HG03457 (cell line): ENCODE measurements at regions not wholly inside any gene's neighbourhood (a gene's known extent, or its start where the extent isn't known, plus 50 kb on each side); places are given as distances from the start of the nearest gene placed in this dataset.

Experiments used
- ATAC-seq: cut with Tn5 transposase; IDR thresholded peaks from one replicate; pipeline ENCODE4 v1.9.1; 2021; ENCODE audit warnings: moderate number of reproducible peaks; ENCODE audit not compliant: unreplicated experiment

- no peak for ATAC-seq
Observed at GRCh38 chr13:68697551-68697950, 1410.1 kb upstream of the ATXN8OS start.

DNA sequence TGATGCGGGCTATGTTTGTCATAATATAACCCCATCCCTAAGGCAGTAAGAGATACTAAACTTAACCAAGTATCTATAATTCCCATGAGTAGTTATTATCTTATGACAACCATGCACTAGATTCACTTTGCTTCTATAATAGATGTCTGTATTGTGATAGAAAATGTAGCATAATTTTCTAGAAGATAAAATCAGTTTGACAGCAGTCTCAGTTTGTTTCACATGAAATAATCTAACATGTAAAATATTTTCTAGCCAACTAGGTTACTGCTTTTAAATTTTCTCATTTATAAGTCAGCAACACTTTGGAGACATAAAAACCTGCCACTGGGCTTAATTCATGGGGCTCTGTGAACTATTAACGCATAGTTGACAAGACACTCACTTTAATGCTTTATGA lies 1410.7 kb upstream of the ATXN8OS start:
- ATAC-seq = no peak

DNA sequence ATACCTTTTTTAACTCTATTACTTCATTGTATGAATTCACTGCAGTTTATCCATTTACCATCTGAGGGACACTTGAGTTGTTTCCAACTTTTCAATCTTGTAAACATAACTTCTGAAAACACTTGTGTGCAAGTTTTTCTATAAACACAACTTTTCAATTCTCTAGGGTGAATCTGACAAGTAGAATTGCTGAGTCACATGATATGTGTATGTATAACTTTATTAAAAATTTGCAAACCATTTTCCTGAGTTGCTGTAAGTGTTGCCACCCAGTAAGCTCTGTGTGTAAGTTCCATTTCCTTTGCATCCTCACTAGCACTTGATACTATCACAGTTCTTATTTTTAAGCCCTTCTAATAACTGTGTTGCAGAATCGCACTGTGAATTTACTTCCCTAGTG lies 1415.6 kb upstream of the ATXN8OS start:
- no peak for ATAC-seq

GRCh38 chr13:68690567-68690966 lies 1417.1 kb upstream of the ATXN8OS start:
- ATAC-seq = no peak

GRCh38 chr13:68676513-68677115 lies 1431.0 kb upstream of the ATXN8OS start:
- ATAC-seq = no peak

GRCh38 chr13:68675209-68675608 lies 1432.4 kb upstream of the ATXN8OS start:
- no peak for ATAC-seq

DNA sequence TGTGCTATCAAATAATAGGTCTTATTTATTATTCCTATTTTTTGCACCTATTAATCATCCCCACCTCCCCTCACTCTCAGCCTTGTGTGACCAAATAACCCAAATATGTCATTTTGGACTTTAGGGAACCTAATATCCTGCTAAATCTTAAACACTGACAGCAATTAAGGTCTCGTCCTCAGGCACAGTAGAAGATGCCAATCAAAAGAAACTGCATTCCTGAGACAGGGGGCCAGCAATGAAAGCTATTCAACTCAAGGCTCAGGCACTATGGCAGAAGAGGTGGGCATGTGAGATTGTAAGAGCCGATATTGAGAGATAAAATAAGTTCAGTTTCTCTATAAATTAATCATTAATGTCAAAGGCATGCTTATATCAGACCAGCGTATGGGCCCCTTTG lies 1437.7 kb upstream of the PCDH9 start:
- no peak for ATAC-seq

- no peak for ATAC-seq
Observed at GRCh38 chr13:68666774-68667397, 1436.8 kb upstream of the PCDH9 start.

GRCh38 chr13:68645814-68646213 lies 1415.7 kb upstream of the PCDH9 start:
- no peak for ATAC-seq

- ATAC-seq = no peak
Observed at GRCh38 chr13:68644611-68645010, 1414.5 kb upstream of the PCDH9 start.

DNA sequence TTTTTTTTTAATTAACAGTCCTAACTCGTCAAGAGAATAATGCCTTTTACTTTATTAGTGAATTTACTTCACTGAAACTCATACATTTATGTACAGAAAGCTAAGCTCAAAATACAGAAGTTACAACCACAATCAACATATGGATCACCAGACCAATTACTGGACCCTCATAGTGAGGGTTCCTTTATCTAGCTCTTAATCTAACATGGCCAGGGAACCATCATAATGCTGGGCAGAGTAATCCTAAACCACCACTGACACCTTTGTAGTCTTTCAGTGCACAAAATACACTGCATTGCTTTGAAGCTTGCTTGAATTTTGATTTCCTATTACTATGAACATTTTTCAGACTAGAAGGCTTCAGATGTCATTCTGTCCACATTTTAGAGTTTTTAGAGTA lies 1406.6 kb upstream of the PCDH9 start:
- no peak for ATAC-seq

DNA sequence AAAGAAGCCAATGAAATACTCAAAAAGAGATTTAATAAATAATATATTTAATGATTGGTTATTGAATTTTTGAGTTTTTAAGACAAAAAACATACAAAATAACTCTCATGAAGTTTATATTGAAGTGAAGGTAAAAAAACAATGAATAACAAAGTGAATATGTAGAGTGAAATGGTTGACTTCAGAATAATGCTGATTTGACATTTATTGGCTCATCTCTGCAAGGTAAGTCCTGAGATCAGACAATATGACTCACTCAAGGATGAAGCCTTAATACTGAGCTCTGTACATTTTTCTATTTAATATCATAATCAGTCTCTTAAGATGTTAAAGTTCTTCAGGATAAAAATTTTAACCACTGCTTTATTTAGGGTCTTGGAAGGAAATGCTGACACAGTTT lies 1398.9 kb upstream of the PCDH9 start:
- ATAC-seq = no peak

GRCh38 chr13:68627379-68627778 lies 1397.2 kb upstream of the PCDH9 start:
- ATAC-seq = no peak

DNA sequence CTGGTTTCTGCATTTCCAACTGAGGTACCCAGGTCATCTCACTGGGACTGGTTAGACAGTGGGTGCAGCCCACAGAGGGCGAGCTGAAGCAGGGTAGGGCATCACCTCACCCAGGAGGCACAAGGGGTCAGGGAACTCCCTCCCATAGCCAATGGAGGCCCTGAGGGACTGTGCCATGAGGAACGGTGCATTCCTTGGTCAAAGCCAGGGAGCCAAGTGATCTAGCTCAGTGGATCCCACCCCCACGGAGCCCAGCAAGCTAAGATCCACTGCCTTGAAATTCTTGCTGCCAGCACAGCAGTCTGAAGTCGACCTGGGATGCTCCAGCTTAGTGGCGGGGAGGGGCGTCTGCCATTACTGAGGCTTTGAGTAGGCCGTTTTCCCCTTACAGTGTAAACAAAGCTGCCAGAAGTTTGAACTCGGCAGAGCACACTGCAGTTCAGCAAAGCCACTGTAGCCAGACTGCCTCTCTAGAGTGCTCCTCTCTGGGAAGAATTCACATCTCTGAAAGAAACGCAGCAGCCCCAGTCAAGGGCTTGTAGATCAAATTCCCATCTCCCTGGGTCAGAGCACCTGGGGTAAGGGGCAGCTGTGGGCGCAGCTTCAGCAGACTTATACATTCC lies 1386.6 kb upstream of the PCDH9 start:
- no peak for ATAC-seq

GRCh38 chr13:68609661-68610060 lies 1379.5 kb upstream of the PCDH9 start:
- no peak for ATAC-seq

DNA sequence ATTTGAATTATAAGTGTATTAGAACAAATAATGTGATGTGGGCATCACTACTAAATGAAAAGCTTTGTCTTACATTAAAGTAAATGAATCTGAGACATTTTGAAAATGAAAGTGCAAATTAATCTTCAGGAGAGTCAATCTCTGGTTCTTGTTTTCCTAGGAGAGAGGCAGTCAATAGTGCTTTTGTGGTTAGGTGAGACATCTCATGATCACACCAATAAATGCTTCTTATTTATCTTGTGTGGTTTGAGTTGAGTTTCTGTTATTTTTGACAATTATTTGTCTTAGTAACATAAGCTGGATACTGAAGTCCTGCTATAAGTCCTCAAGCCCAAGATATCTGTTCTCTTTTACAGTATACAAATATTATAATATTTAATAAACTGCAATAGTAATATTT lies 1378.0 kb upstream of the PCDH9 start:
- no peak for ATAC-seq

- no peak for ATAC-seq
Observed at GRCh38 chr13:68597641-68598040, 1367.5 kb upstream of the PCDH9 start.

DNA sequence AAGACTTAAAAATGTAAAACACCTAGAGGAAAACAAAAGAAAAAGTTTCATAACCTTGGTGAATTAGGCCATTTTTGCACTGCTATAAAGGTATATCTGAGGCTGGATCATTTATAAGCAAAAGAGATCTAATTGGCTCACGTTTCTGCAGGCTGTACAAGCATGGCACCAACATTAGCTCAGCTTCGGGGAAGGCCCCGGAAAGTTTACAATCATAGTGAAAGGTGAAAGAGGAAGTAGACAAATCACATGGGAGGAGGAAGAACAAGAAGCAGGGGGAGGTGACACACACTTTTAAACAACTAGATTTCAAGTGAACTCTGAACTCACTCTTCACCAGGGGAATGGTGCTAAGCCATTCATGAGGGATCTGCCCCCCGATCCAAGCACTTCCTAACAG lies 1358.5 kb upstream of the PCDH9 start:
- ATAC-seq = peak; percentile 100

DNA sequence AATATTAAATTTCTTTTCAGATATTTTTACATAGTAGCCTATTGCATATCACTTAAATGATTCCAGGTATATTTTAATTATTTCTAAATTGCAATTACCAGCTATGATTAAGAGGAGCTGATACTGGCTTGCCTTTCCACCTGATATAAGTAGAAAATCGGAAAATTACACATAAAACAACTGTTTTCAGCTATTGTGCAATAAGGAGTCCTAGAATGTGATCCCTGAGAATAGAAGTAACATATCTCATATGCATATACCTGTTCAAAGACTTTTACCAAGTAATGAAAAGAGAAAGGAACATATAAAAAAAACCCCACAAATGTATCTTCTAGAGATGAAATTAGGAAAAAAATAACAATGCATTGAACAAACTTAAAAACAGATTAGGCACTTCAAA lies 1354.6 kb upstream of the PCDH9 start:
- ATAC-seq = no peak

DNA sequence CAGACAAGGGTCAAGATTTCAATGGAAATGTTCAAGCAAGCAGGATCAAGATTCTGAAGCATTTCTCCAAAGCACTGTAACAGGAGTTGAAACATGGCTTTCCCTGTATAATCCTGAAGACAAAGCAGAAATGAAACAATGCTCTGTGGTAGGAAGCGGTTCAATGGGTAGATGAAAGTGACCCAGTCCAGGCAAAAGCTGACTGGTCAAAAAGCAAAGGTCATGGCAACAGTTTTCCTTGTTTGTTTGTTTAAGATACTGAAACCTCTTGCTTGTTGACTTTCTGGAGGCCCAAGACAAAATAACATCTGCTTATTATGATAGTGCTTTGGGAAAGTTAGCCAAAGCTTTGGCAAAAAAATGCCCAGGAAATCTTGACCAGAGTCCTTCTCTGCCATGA lies 1343.9 kb upstream of the PCDH9 start:
- ATAC-seq = no peak

DNA sequence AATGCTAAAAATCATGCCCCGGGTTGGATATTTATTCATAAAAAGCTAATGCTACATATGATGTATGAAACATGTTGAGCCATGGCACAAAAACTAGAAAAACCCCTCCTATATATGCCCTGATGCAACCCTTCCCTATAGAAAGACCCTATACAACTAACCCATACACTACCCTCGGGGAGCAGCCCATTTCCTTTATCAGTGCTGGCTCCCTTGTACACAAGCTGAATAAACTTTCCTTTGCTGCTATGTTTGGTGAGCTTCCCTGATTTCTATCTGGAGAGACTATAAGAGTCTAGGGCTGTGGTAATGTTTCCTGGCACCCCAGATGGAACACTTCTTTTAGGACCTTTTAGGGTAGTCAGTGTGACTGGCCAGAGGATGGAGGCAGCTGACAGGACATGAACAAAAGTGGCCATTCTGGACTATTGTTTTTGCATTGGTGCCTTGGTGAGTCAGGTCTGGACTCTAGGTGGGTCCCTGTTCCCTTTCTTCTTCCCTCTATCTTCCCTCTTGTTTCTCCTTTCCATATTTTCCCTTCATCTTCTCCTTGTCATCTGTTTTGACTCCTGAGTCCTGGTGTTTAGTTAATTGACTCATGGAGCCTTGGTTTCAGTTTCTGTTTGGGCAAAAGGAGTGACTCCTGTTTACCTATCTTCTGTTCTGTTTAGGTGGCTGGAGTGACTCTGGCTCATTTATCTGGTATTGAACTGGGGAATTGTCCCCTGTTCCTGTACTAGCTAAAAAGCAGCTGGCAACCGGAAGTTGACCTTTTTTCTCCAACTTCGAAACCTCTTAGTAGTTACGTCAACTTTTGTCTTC lies 1321.8 kb upstream of the PCDH9 start:
- ATAC-seq = no peak

- ATAC-seq = peak; percentile 90
Observed at GRCh38 chr13:68550330-68550729, 1320.2 kb upstream of the PCDH9 start.
